ENCODE measurements at regions not wholly inside any gene's neighbourhood (a gene's known extent, or its start where the extent isn't known, plus 50 kb on each side); places are given as distances from the start of the nearest gene placed in this dataset.
"Not testable (repeated sequence)": the region's sequence is repeated elsewhere in the genome, so short reads cannot be mapped to it uniquely, and the experiment has no call there.

- DNase-seq, result no peak
Measured at GRCh38 chr12:88810806-88811205, 230.5 kb upstream of the KITLG start.

GRCh38 chr12:88809841-88810240 lies 229.6 kb upstream of the KITLG start:
- DNase-seq, result not testable (repeated sequence)

GRCh38 chr12:88805692-88806091 lies 225.4 kb upstream of the KITLG start:
- no peak for DNase-seq

GRCh38 chr12:88805286-88805685 lies 225.0 kb upstream of the KITLG start:
- DNase-seq, result no peak

- no peak for DNase-seq
Measured at GRCh38 chr12:88802096-88802706, 221.9 kb upstream of the KITLG start.

GRCh38 chr12:88801227-88802095 lies 221.2 kb upstream of the KITLG start:
- no peak for DNase-seq

- DNase-seq, result no peak
Measured at GRCh38 chr12:88793096-88793495, 212.8 kb upstream of the KITLG start.

- no peak for DNase-seq
Measured at GRCh38 chr12:88790231-88790630, 210.0 kb upstream of the KITLG start.

- DNase-seq, result no peak
Measured at GRCh38 chr12:88784166-88784565, 203.9 kb upstream of the KITLG start.

GRCh38 chr12:88782351-88782750 lies 202.1 kb upstream of the KITLG start:
- DNase-seq, result no peak

GRCh38 chr12:88781909-88782308 lies 201.6 kb upstream of the KITLG start:
- DNase-seq, result no peak

GRCh38 chr12:88778064-88778463 lies 197.8 kb upstream of the KITLG start:
- no peak for DNase-seq

GRCh38 chr12:88775742-88776151 lies 195.5 kb upstream of the KITLG start:
- no peak for DNase-seq

GRCh38 chr12:88767699-88768098 lies 187.4 kb upstream of the KITLG start:
- no peak for DNase-seq

GRCh38 chr12:88764781-88765480 lies 184.7 kb upstream of the KITLG start:
- DNase-seq, result no peak

- DNase-seq, result no peak
Measured at GRCh38 chr12:88763536-88764100, 183.3 kb upstream of the KITLG start.

- no peak for DNase-seq
Measured at GRCh38 chr12:88758176-88758575, 177.9 kb upstream of the KITLG start.

GRCh38 chr12:88756917-88757316 lies 176.6 kb upstream of the KITLG start:
- DNase-seq, result no peak

- DNase-seq, result no peak
Measured at GRCh38 chr12:88756153-88756552, 175.9 kb upstream of the KITLG start.

GRCh38 chr12:88753707-88754106 lies 173.4 kb upstream of the KITLG start:
- no peak for DNase-seq

- DNase-seq, result no peak
Measured at GRCh38 chr12:88753066-88753465, 172.8 kb upstream of the KITLG start.

GRCh38 chr12:88752183-88752582 lies 171.9 kb upstream of the KITLG start:
- no peak for DNase-seq
